Panc1 (cell line): ENCODE measurements at regions not wholly inside any gene's neighbourhood (a gene's known extent, or its start where the extent isn't known, plus 50 kb on each side); places are given as distances from the start of the nearest gene placed in this dataset.

Source experiments
- POLR2AphosphoS5 ChIP-seq: IDR thresholded peaks from 2 replicates; pipeline ENCODE4 v1.6.1; 2012; ENCODE audit warnings: mild to moderate bottlenecking, low read depth, low read length, moderate library complexity
- SIN3A ChIP-seq: IDR thresholded peaks from 2 replicates; pipeline ENCODE4 v1.6.1; 2012; ENCODE audit warnings: low read depth, mild to moderate bottlenecking, low read length, moderate library complexity, borderline replicate concordance; ENCODE audit not compliant: insufficient read depth
- TF ChIP-seq, protein P1 (sequence below): fragments of 450-650 bp; IDR thresholded peaks from 2 replicates; pipeline ENCODE4 v1.5.1; 2017; ENCODE audit warnings: mild to moderate bottlenecking

DNA sequence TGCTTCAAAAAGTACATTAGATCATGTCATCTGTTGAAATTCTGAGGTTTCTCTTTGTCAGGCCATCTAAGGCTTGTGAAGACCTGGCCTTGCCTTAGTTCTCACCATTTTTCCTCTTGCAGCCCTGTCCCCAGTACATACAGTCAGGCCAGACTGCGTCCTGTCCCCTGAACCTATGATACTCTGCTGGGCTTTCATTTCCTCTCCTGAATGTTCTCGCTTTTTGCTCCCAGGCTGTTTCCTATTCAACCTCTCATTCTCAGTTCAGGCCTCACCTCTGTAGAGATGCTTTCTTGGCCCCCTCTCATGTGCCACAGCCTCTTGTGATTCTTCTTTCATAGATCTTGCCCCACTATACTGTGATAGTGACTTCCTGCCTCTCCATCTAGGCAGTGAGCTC, 648.8 kb upstream of the KCNMB2 start:
- TF ChIP-seq, protein P1, sequence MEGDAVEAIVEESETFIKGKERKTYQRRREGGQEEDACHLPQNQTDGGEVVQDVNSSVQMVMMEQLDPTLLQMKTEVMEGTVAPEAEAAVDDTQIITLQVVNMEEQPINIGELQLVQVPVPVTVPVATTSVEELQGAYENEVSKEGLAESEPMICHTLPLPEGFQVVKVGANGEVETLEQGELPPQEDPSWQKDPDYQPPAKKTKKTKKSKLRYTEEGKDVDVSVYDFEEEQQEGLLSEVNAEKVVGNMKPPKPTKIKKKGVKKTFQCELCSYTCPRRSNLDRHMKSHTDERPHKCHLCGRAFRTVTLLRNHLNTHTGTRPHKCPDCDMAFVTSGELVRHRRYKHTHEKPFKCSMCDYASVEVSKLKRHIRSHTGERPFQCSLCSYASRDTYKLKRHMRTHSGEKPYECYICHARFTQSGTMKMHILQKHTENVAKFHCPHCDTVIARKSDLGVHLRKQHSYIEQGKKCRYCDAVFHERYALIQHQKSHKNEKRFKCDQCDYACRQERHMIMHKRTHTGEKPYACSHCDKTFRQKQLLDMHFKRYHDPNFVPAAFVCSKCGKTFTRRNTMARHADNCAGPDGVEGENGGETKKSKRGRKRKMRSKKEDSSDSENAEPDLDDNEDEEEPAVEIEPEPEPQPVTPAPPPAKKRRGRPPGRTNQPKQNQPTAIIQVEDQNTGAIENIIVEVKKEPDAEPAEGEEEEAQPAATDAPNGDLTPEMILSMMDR: no peak
- no peak for TF ChIP-seq POLR2AphosphoS5
- TF ChIP-seq SIN3A: no peak
